Natural killer cell (primary cell): ENCODE measurements at regions not wholly inside any gene's neighbourhood (a gene's known extent, or its start where the extent isn't known, plus 50 kb on each side); places are given as distances from the start of the nearest gene placed in this dataset.

Experiments
- ATAC-seq, 3 donors: fragments of 150-1000 bp in 2 of 3; fragments of 200-7000 bp in 1 of 3; cut with Tn5 transposase; 1 replicate in 1 of 3; 2 replicates in 2 of 3; pipeline ENCODE4 v1.10.0; 2021; ENCODE audit warnings: mild to moderate bottlenecking in 2 of 3, moderate library complexity in 2 of 3
- DNase-seq, 2 donors: peaks; one replicate each; pipeline versions ENCODE4 v3.0.0 to v3.0.0-alpha.2; 2013 to 2021; ENCODE audit warnings: mixed read lengths in 1 of 2
- H3K27ac ChIP-seq: one replicate; pipeline ENCODE4 v1.5.1; 2013; ENCODE audit warnings: mild to moderate bottlenecking, low read length
- H3K27me3 ChIP-seq: one replicate; pipeline ENCODE4 v1.6.1; 2013; ENCODE audit warnings: low read length; ENCODE audit not compliant: control insufficient read depth, insufficient read depth
- H3K36me3 ChIP-seq: one replicate; pipeline ENCODE4 v1.6.1; 2013; ENCODE audit warnings: low read length; ENCODE audit not compliant: control insufficient read depth, insufficient read depth
- H3K4me1 ChIP-seq: one replicate; pipeline ENCODE4 v1.6.1; 2013; ENCODE audit warnings: low read length; ENCODE audit not compliant: control insufficient read depth, insufficient read depth
- H3K4me3 ChIP-seq: one replicate; pipeline ENCODE4 v1.5.1; 2013; ENCODE audit warnings: low read length
- H3K9me3 ChIP-seq: one replicate; pipeline ENCODE4 v1.6.1; 2013; ENCODE audit warnings: low read length; ENCODE audit not compliant: control insufficient read depth, insufficient read depth
- H3K27ac Mint-ChIP-seq, 2 donors: one replicate each; pipeline ENCODE4 v1.8.0; 2022; ENCODE audit warnings: mild to moderate bottlenecking in 2 of 2, mixed read lengths in 2 of 2, moderate library complexity in 1 of 2
- H3K27me3 Mint-ChIP-seq, 2 donors: one replicate each; pipeline ENCODE4 v1.8.0; 2022; ENCODE audit warnings: low read depth in 2 of 2, mixed read lengths in 2 of 2
- H3K36me3 Mint-ChIP-seq: one replicate; pipeline ENCODE4 v1.8.0; 2022; ENCODE audit warnings: mixed read lengths
- H3K4me1 Mint-ChIP-seq, 2 donors: one replicate each; pipeline ENCODE4 v1.8.0; 2022; ENCODE audit warnings: mixed read lengths in 2 of 2
- H3K4me3 Mint-ChIP-seq: one replicate; pipeline ENCODE4 v1.8.0; 2022; ENCODE audit warnings: mild to moderate bottlenecking, moderate library complexity, mixed read lengths
- H3K9me3 Mint-ChIP-seq, 2 donors: one replicate each; pipeline ENCODE4 v1.8.0; 2022; ENCODE audit warnings: mixed read lengths in 2 of 2
- WGBS: methylation state at CpG from one replicate; pipeline ENCODE4 v1.1.7; 2013; ENCODE audit warnings: missing lambda C conversion rate; ENCODE audit not compliant: insufficient coverage; 5-methylcytosine and 5-hydroxymethylcytosine counted together
- intact Hi-C: fragments of 100-400 bp; cut with micrococcal nuclease; formaldehyde crosslinking; loops from one replicate; pipeline ENCODE4 v1.14.2; 2022
- TF ChIP-seq, protein P1 (sequence below): fragments of 200-600 bp; IDR thresholded peaks from one replicate; pipeline ENCODE4 v1.8.0; 2022; ENCODE audit warnings: antibody characterized with exemption

DNA sequence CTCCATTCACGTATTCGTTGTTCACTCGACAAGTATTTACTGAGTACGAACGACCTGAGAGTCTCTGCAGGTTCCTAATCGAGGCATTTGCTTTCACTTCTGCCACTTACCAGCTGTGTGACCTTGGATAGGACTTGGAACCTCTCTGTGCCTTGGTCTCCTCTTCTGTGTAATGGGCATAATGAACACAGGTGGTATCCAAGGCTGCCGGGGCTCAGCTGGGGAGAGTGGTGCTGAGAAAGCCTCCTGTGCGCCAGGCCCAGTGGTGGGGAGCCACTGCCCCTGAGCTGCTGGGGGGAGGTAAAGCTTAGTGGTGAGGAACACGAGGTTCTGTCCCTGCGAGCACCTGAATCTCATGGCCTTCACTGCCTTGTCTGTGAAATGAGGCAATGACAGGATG is 150.7 kb downstream of the IRF8 start:
- TF ChIP-seq, protein P1, sequence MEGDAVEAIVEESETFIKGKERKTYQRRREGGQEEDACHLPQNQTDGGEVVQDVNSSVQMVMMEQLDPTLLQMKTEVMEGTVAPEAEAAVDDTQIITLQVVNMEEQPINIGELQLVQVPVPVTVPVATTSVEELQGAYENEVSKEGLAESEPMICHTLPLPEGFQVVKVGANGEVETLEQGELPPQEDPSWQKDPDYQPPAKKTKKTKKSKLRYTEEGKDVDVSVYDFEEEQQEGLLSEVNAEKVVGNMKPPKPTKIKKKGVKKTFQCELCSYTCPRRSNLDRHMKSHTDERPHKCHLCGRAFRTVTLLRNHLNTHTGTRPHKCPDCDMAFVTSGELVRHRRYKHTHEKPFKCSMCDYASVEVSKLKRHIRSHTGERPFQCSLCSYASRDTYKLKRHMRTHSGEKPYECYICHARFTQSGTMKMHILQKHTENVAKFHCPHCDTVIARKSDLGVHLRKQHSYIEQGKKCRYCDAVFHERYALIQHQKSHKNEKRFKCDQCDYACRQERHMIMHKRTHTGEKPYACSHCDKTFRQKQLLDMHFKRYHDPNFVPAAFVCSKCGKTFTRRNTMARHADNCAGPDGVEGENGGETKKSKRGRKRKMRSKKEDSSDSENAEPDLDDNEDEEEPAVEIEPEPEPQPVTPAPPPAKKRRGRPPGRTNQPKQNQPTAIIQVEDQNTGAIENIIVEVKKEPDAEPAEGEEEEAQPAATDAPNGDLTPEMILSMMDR, result no peak
- no peaks in the 10 kb centered on the region for H3K36me3 Mint-ChIP-seq
- ATAC-seq (no peak), DNase-seq (no peak)
- Histone ChIP-seq H3K27ac (no peak overlapping the region), H3K4me3 (no peak overlapping the region), H3K4me1 (no peaks in the 10 kb centered on the region), H3K27me3 (peaks cover 2% of the 10 kb centered on the region), H3K36me3 (no peaks in the 10 kb centered on the region), H3K9me3 (no peaks in the 10 kb centered on the region)
- H3K27ac Mint-ChIP-seq, result no peak overlapping the region
- peaks cover 0 to 3% of the 10 kb centered on the region in 2 donors for H3K4me1 Mint-ChIP-seq
- WGBS, result 89% methylated on average over 10 of the region's 10 CpGs
- intact Hi-C loops, result no loop called here
- peaks cover 24 to 40% of the 10 kb centered on the region in 2 donors for H3K27me3 Mint-ChIP-seq
- no peaks in the 10 kb centered on the region for H3K9me3 Mint-ChIP-seq
- no peak overlapping the region for H3K4me3 Mint-ChIP-seq

- ATAC-seq (no peak), DNase-seq (no peak)
- Histone ChIP-seq H3K9me3 (no peaks in the 10 kb centered on the region), H3K27me3 (peaks cover 2% of the 10 kb centered on the region), H3K36me3 (no peaks in the 10 kb centered on the region), H3K4me1 (no peaks in the 10 kb centered on the region), H3K4me3 (no peak overlapping the region), H3K27ac (no peak overlapping the region)
- intact Hi-C loops, result no loop called here
- Mint-ChIP-seq H3K36me3 (no peaks in the 10 kb centered on the region), H3K4me3 (no peak overlapping the region), H3K4me1 (peaks cover 0 to 2% of the 10 kb centered on the region in 2 donors), H3K9me3 (no peaks in the 10 kb centered on the region), H3K27me3 (peaks cover 24 to 44% of the 10 kb centered on the region in 2 donors), H3K27ac (no peak overlapping the region)
- WGBS, result 84% methylated on average over 8 of the region's 8 CpGs
- TF ChIP-seq, protein P1, result no peak
Measured at GRCh38 chr16:86050111-86050510, 151.1 kb downstream of the IRF8 start.

- Mint-ChIP-seq H3K27ac (no peak overlapping the region), H3K36me3 (no peaks in the 10 kb centered on the region), H3K4me1 (no peaks in the 10 kb centered on the region), H3K27me3 (peaks cover 26 to 50% of the 10 kb centered on the region in 2 donors), H3K9me3 (no peaks in the 10 kb centered on the region), H3K4me3 (no peak overlapping the region)
- DNase-seq (no peak), ATAC-seq (no peak)
- Histone ChIP-seq H3K27ac (no peak overlapping the region), H3K4me1 (no peaks in the 10 kb centered on the region), H3K36me3 (no peaks in the 10 kb centered on the region), H3K27me3 (peaks cover 2% of the 10 kb centered on the region), H3K4me3 (no peak overlapping the region), H3K9me3 (no peaks in the 10 kb centered on the region)
- TF ChIP-seq, protein P1, result no peak
- intact Hi-C loops, result no loop called here
- WGBS, result 87% methylated on average over 18 of the region's 18 CpGs
Measured at GRCh38 chr16:86050591-86051367, 151.8 kb downstream of the IRF8 start.
